Adipocyte (in vitro differentiated cells): ENCODE measurements at regions not wholly inside any gene's neighbourhood (a gene's known extent, or its start where the extent isn't known, plus 50 kb on each side); places are given as distances from the start of the nearest gene placed in this dataset.

ENCODE experiments used
- DNase-seq: peaks from one replicate; pipeline ENCODE4 v3.0.0-alpha.2; 2015; ENCODE audit warnings: low read depth
- H3K27me3 ChIP-seq: replicated peaks from 2 replicates; pipeline ENCODE4 v1.7.0; 2013; ENCODE audit warnings: mild to moderate bottlenecking, low read length, moderate library complexity; ENCODE audit not compliant: control insufficient read depth, insufficient read depth
- H3K36me3 ChIP-seq: 2 replicates; pipeline ENCODE4 v1.7.0; 2013; ENCODE audit warnings: low read length, mild to moderate bottlenecking, moderate library complexity; ENCODE audit not compliant: control insufficient read depth, insufficient read depth, severe bottlenecking
- H3K4me1 ChIP-seq: 2 replicates; pipeline ENCODE4 v1.7.0; 2013; ENCODE audit warnings: mild to moderate bottlenecking, low read length, moderate library complexity; ENCODE audit not compliant: control insufficient read depth, insufficient read depth
- H3K4me3 ChIP-seq: 2 replicates; pipeline ENCODE4 v1.7.0; 2013; ENCODE audit warnings: mild to moderate bottlenecking, low read length, moderate library complexity
- H3K9ac ChIP-seq: 2 replicates; pipeline ENCODE4 v1.7.0; 2013; ENCODE audit warnings: mild to moderate bottlenecking, low read length, moderate library complexity
- H3K9me3 ChIP-seq: 2 replicates; pipeline ENCODE4 v1.7.0; 2013; ENCODE audit warnings: mild to moderate bottlenecking, low read length, moderate library complexity; ENCODE audit not compliant: control insufficient read depth

GRCh38 chr9:14455243-14455642, 141.3 kb upstream of the NFIB start:
- Histone ChIP-seq H3K9me3 (no peaks in the 10 kb centered on the region), H3K36me3 (no peaks in the 10 kb centered on the region), H3K4me3 (no peak overlapping the region), H3K9ac (no peak overlapping the region), H3K27me3 (peaks cover 15% of the 10 kb centered on the region), H3K4me1 (no peaks in the 10 kb centered on the region)
- no peak for DNase-seq

DNA sequence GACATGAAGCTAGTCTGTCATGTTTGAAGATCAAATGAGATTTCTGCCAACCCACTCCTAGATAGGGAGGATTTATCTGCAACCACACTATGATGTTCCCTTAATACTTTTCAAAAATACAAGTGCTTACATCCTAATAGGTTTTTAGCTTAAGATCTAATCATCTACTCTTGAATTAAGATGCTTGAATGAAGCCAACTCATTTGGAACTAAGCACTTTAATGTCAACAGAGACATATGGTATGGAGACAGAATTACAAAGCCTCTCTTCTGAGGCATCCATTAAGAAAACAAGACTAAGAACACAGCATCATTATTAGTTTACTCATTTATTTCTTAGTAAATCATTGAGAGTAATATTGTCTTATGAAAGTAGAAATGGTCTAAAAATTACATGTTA, 139.3 kb upstream of the NFIB start:
- no peaks in the 10 kb centered on the region for H3K36me3 ChIP-seq
- H3K9ac ChIP-seq: no peak overlapping the region
- H3K4me1 ChIP-seq: no peaks in the 10 kb centered on the region
- no peak for DNase-seq
- no peaks in the 10 kb centered on the region for H3K9me3 ChIP-seq
- peaks cover 15% of the 10 kb centered on the region for H3K27me3 ChIP-seq
- H3K4me3 ChIP-seq: no peak overlapping the region

- Histone ChIP-seq H3K4me1 (no peaks in the 10 kb centered on the region), H3K36me3 (no peaks in the 10 kb centered on the region), H3K9me3 (peaks cover 1% of the 10 kb centered on the region), H3K27me3 (peaks cover 15% of the 10 kb centered on the region), H3K9ac (no peak overlapping the region), H3K4me3 (no peak overlapping the region)
- DNase-seq: no peak
Observed at GRCh38 chr9:14452539-14452938, 138.6 kb upstream of the NFIB start.

- DNase-seq: no peak
- peaks cover 7% of the 10 kb centered on the region for H3K9me3 ChIP-seq
- no peaks in the 10 kb centered on the region for H3K36me3 ChIP-seq
- no peaks in the 10 kb centered on the region for H3K4me1 ChIP-seq
- peaks cover 15% of the 10 kb centered on the region for H3K27me3 ChIP-seq
- H3K4me3 ChIP-seq: no peak overlapping the region
- H3K9ac ChIP-seq: no peak overlapping the region
Observed at GRCh38 chr9:14451949-14452348, 138.0 kb upstream of the NFIB start.

- H3K36me3 ChIP-seq: no peaks in the 10 kb centered on the region
- H3K9me3 ChIP-seq: peaks cover 10% of the 10 kb centered on the region
- H3K4me3 ChIP-seq: no peak overlapping the region
- no peak overlapping the region for H3K9ac ChIP-seq
- no peaks in the 10 kb centered on the region for H3K4me1 ChIP-seq
- H3K27me3 ChIP-seq: peaks cover 4% of the 10 kb centered on the region
- no peak for DNase-seq
Observed at GRCh38 chr9:14447103-14447502, 133.2 kb upstream of the NFIB start.

DNA sequence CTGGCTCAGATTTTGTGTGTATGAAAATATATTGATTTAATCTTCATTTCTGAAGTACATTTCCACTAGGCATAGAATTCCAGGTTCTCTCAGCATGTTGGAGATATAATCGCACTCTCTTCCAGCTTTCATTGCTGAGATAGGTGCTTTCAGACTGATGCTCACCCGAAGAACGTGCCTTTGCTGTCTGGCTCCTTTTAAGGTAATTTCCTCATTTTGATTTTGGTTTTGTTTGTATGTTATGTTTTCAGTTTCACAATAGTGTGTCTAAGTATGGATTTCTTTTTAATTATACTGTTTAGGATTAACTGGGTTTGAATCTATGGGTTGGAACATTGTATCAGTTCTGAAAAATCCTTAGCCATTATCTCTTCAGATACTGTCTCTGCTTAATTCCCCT, 132.0 kb upstream of the NFIB start:
- no peak overlapping the region for H3K4me3 ChIP-seq
- H3K27me3 ChIP-seq: peaks cover 2% of the 10 kb centered on the region
- no peaks in the 10 kb centered on the region for H3K4me1 ChIP-seq
- no peak for DNase-seq
- no peak overlapping the region for H3K9ac ChIP-seq
- peaks cover 10% of the 10 kb centered on the region for H3K9me3 ChIP-seq
- H3K36me3 ChIP-seq: no peaks in the 10 kb centered on the region

DNA sequence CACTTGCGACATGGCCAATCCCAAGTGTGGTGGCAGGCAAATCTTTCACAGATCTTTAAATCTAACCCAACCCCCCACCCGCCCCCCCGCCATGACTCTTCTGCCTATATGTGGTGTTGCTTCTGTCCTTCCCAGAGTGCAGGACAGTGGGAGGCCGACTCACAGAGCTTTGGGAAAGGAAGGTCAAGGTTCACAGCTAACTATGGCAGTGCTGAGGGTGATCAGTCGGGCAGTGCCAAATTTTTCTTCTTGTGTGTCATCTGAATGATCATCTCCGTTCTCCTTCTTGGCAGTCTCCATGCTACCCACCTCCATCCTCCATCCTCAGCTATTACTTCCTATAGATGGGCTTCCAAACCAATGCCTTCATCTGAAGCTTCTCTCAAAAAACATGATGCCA, 129.0 kb upstream of the NFIB start:
- Histone ChIP-seq H3K36me3 (no peaks in the 10 kb centered on the region), H3K27me3 (no peaks in the 10 kb centered on the region), H3K4me3 (no peak overlapping the region), H3K4me1 (no peaks in the 10 kb centered on the region), H3K9ac (no peak overlapping the region), H3K9me3 (peaks cover 10% of the 10 kb centered on the region)
- DNase-seq: no peak

DNA sequence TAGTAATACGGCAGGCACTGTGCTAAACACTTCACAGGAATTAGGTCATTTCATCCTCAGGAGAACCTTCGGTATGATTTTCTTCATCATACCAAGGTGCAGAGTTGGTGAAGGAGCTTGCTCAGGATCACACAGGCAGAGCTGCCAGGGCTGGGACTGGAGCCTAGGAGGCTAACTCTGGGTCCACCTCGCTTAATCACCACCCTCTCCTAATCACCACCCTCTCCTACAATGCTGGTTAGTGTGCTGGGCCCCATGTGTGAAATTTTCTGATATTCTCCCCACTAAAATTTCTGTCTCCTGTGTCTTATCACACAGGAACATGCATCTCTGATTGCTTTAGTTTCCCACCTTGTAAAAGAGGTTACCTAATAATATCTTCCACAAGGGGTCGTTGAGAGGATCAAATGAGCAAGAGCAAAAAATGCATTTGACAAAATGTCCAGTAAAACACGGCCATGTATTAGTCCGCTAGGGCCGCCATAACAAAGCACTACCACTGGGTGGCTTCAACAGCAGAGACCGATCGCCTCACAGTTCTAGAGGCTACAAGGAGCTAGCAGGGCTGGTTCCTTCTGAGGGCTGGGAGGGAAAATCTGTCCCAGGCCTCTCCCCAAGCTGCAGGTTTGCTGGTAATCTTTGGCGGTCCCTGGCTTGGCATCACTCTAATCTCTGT, 128.2 kb upstream of the NFIB start:
- H3K4me1 ChIP-seq: no peaks in the 10 kb centered on the region
- no peak for DNase-seq
- H3K9ac ChIP-seq: no peak overlapping the region
- H3K36me3 ChIP-seq: no peaks in the 10 kb centered on the region
- H3K4me3 ChIP-seq: no peak overlapping the region
- peaks cover 4% of the 10 kb centered on the region for H3K9me3 ChIP-seq
- H3K27me3 ChIP-seq: no peaks in the 10 kb centered on the region

DNA sequence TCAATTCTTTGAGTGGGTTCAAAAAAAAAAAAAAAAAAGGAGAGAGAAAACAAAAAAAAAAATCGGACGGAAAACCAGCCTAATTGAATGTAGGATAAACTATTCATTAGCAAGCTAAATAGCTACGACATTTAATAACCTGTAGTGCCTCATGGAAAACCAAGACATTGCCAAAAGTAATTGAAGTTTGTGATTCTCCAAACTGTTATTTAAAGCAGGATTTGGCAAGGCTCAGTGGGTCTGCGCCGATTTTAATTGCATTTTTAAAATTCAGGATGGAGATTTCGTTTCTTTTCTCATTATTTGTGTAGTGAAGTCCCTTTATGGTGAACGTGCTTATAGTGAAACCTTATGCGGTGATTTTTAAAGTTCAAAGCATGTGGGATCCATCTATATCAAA, 127.2 kb upstream of the NFIB start:
- no peak overlapping the region for H3K9ac ChIP-seq
- H3K4me3 ChIP-seq: no peak overlapping the region
- no peaks in the 10 kb centered on the region for H3K4me1 ChIP-seq
- no peaks in the 10 kb centered on the region for H3K36me3 ChIP-seq
- DNase-seq: no peak
- no peaks in the 10 kb centered on the region for H3K9me3 ChIP-seq
- H3K27me3 ChIP-seq: no peaks in the 10 kb centered on the region

DNA sequence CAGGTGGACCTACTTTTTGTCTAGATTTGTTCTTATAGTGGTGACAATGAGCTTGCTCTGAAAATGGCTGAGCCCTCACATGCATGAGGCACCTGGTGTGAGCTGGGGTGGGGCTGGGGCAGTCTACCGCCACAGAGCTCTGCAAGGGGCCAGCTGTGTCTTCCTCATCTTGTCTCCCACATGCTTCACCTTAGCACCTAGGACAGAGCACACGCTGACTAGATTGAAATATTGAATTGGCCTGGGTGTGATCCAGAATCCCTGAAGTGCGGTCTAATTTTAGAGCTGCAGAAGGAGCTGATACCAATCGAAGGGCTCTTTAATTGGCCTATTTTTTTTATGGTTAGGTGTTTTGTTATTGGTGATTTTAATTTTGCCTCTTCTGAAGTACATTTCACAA, 126.1 kb upstream of the NFIB start:
- Histone ChIP-seq H3K4me3 (no peak overlapping the region), H3K27me3 (peaks cover 3% of the 10 kb centered on the region), H3K4me1 (no peaks in the 10 kb centered on the region), H3K9ac (no peak overlapping the region), H3K36me3 (no peaks in the 10 kb centered on the region), H3K9me3 (no peaks in the 10 kb centered on the region)
- DNase-seq: no peak

GRCh38 chr9:14439555-14439954, 125.6 kb upstream of the NFIB start:
- no peak overlapping the region for H3K9ac ChIP-seq
- DNase-seq: no peak
- H3K9me3 ChIP-seq: no peaks in the 10 kb centered on the region
- H3K4me3 ChIP-seq: no peak overlapping the region
- H3K27me3 ChIP-seq: peaks cover 3% of the 10 kb centered on the region
- no peaks in the 10 kb centered on the region for H3K36me3 ChIP-seq
- H3K4me1 ChIP-seq: no peaks in the 10 kb centered on the region
